ENCODE measurements at regions not wholly inside any gene's neighbourhood (a gene's known extent, or its start where the extent isn't known, plus 50 kb on each side); places are given as distances from the start of the nearest gene placed in this dataset.

- H3K9me3 ChIP-seq (ENCODE audit: control insufficient read depth in 4 of 4, low read length in 3 of 4): no peaks in the 10 kb centered on the region
- peaks cover 0 to 3% (median 3%) of the 10 kb centered on the region in 4 donors for H3K4me1 ChIP-seq (ENCODE audit: control insufficient read depth in 4 of 4, insufficient read depth in 4 of 4, low read length in 3 of 4)
- WGBS: 61% methylated on average over 6 of the region's 6 CpGs
These were observed 220.4 kb upstream of the PKDCC start for GRCh38 chr2:41827354-41827971.

GRCh38 chr2:41828052-41828643 is 219.7 kb upstream of the PKDCC start:
- peaks cover 0 to 3% (median 3%) of the 10 kb centered on the region in 4 donors for H3K4me1 ChIP-seq (ENCODE audit: control insufficient read depth in 4 of 4, insufficient read depth in 4 of 4, low read length in 3 of 4)
- no peak overlapping the region for H3K9ac ChIP-seq (ENCODE audit: low read depth in 1 of 2, low read length in 2 of 2)
- no peak overlapping the region for H3K27ac ChIP-seq (ENCODE audit: low read depth in 1 of 2, low read length in 2 of 2)
- H3K27me3 ChIP-seq (ENCODE audit: control insufficient read depth in 4 of 4, insufficient read depth in 4 of 4, low read length in 3 of 4): no peaks in the 10 kb centered on the region
- no peaks in the 10 kb centered on the region for H3K36me3 ChIP-seq (ENCODE audit: control insufficient read depth in 4 of 4, insufficient read depth in 3 of 4, low read depth in 1 of 4, low read length in 3 of 4)
- 5% methylated on average over 1 of the region's 1 CpG for WGBS
- H3K9me3 ChIP-seq (ENCODE audit: control insufficient read depth in 4 of 4, low read length in 3 of 4): no peaks in the 10 kb centered on the region
- TF ChIP-seq FOXA2 (IDR thresholded peaks at IDR 0.05) (no peak), SP1 (IDR thresholded peaks at IDR 0.05) (no peak), YY1 (IDR thresholded peaks at IDR 0.05) (no peak), NR2F2 (IDR thresholded peaks at IDR 0.05) (no peak), HNF4G (IDR thresholded peaks at IDR 0.05) (no peak), ZBTB33 (IDR thresholded peaks at IDR 0.05) (no peak), RXRA (IDR thresholded peaks at IDR 0.05) (no peak), REST (IDR thresholded peaks at IDR 0.05) (no peak)
- no peak overlapping the region for H3K4me3 ChIP-seq (ENCODE audit: low read depth in 1 of 3, low read length in 3 of 3)
- no peak for DNase-seq (ENCODE audit: low spot score)

More at GRCh38 chr2:41827354-41827971, 220.4 kb upstream of the PKDCC start:
- Histone ChIP-seq H3K4me3 (ENCODE audit: low read depth in 1 of 3, low read length in 3 of 3) (no peak overlapping the region), H3K9ac (ENCODE audit: low read depth in 1 of 2, low read length in 2 of 2) (no peak overlapping the region), H3K27me3 (ENCODE audit: control insufficient read depth in 4 of 4, insufficient read depth in 4 of 4, low read length in 3 of 4) (no peaks in the 10 kb centered on the region), H3K36me3 (ENCODE audit: control insufficient read depth in 4 of 4, insufficient read depth in 3 of 4, low read depth in 1 of 4, low read length in 3 of 4) (no peaks in the 10 kb centered on the region), H3K27ac (ENCODE audit: low read depth in 1 of 2, low read length in 2 of 2) (no peak overlapping the region)
- no peak for DNase-seq (ENCODE audit: low spot score)
- TF ChIP-seq YY1 (IDR thresholded peaks at IDR 0.05) (no peak), RXRA (IDR thresholded peaks at IDR 0.05) (no peak), HNF4G (IDR thresholded peaks at IDR 0.05) (no peak), ZBTB33 (IDR thresholded peaks at IDR 0.05) (no peak), FOXA2 (IDR thresholded peaks at IDR 0.05) (no peak), JUND (IDR thresholded peaks at IDR 0.05) (no peak), CTCF (IDR thresholded peaks at IDR 0.05; ENCODE audit: low read depth, low read length, missing input control) (no peak)
